NCI-H187 (cell line): ENCODE measurements at regions not wholly inside any gene's neighbourhood (a gene's known extent, or its start where the extent isn't known, plus 50 kb on each side); places are given as distances from the start of the nearest gene placed in this dataset.
"Not testable (repeated sequence)": the region's sequence is repeated elsewhere in the genome, so short reads cannot be mapped to it uniquely, and the experiment has no call there.

Experiments
- DNase-seq, 2 experiments: peaks; one replicate each; lab custom pipeline; 2025; lab: John Stamatoyannopoulos, UW

- DNase-seq: not testable (repeated sequence)
These were observed 599.3 kb upstream of the B3GAT1 start for GRCh38 chr11:135011313-135011712.

DNA sequence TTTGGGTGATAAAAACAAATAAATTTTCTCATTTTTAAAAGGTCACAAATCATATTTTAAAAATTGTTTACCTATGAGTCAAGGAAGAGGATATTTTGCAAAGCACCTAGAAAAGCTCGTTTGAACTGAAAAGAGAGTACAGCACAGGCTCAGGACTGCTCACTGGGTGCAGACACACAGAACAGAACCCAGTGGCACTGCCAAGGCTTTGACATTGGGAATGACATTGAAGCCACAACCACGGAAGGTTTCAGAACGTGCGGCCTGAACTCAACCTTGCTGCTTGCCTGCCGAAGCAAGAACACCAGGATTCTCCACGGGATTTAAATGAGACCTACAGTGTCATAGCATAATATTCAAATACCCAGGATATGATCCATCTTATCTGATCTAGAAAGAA lies 597.1 kb upstream of the B3GAT1 start:
- DNase-seq: no peak

GRCh38 chr11:135008412-135008811 lies 596.4 kb upstream of the B3GAT1 start:
- no peak for DNase-seq

DNA sequence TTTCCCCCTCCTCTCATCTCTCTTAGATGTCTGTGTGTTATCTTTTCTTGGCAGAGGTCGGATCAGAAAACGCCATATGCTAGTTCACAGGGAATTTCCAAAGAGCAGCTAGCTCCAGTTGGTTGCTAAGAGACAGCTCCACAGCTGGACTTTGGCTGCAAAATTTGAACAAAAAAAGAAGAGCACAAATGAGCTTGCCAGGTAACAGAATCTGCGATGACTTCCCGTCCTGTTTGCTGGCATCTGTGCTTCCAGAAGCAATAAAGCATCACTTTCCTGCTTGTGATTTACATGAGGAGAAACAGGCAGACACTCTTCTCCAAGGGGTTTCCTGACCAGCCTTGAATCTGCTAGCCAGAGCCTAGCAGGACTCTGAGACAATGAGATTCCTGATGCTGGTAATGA lies 596.0 kb upstream of the B3GAT1 start:
- no peak for DNase-seq

- no peak for DNase-seq
These were observed 594.8 kb upstream of the B3GAT1 start for GRCh38 chr11:135006800-135007199.

DNA sequence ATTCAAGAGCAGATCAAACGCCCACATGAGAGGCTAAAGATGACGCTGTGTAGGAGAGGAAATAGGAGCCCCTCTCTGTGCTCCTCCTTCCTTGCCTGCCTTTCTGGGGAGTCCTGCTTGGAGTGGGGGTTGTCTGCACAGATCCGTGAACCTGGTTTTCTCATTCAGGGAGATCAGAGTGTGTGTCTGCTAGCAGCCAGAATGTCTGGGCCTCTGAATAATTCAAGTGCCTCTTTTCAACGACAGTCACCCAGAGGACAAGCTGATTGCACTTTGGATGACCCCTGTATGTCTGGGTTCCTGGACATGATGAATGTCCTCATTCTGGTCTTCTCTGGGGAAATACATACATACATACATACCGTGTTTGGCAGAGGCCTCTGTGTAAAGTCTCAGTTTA lies 592.5 kb upstream of the B3GAT1 start:
- no peak for DNase-seq

GRCh38 chr11:135002236-135002635 lies 590.2 kb upstream of the B3GAT1 start:
- peak in 1 of 2 experiments; percentile 27 for DNase-seq

DNA sequence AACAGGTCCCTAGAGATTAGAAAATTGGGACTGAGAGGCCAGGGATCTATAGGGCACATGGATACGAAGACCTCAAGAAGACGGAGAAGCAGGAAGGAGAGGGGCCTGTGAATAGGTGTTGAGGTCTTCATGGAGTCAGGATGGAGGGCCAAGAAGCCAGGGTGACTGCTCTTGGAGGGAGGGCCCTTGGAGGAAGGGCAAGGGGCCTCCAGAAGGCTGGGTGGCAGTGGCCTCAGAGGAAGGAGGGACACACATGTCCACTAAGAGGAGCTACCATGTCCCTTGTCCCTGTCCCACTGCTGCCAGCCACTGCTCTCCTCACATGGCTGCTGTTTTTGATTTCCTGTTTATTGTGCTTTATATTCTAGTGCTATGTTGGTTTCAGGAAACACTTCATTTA lies 589.5 kb upstream of the B3GAT1 start:
- DNase-seq: no peak

- DNase-seq: not testable (repeated sequence)
These were observed 589.0 kb upstream of the B3GAT1 start for GRCh38 chr11:135001065-135001464.

GRCh38 chr11:134999590-134999989 lies 587.5 kb upstream of the B3GAT1 start:
- no peak for DNase-seq

GRCh38 chr11:134997652-134998320 lies 585.7 kb upstream of the B3GAT1 start:
- no peak for DNase-seq

DNA sequence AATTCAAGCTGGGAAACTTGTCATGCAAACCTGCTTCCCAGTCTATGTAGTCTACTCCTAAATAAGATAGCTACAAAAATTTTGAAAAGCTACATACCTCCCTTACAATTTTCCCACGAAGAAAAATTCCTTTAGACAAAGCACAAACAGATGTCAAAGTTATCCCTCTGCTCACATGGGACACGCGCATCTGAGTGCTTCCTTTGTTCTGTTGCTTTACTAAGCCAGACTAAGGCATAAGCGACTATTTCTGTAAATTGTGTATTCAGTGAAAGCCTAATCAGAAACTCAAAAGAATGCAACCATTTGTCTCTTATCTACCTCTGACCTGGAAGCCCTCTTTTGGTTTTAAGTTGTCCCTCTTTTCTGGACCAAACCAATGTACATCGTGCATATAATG lies 583.7 kb upstream of the B3GAT1 start:
- no peak for DNase-seq

DNA sequence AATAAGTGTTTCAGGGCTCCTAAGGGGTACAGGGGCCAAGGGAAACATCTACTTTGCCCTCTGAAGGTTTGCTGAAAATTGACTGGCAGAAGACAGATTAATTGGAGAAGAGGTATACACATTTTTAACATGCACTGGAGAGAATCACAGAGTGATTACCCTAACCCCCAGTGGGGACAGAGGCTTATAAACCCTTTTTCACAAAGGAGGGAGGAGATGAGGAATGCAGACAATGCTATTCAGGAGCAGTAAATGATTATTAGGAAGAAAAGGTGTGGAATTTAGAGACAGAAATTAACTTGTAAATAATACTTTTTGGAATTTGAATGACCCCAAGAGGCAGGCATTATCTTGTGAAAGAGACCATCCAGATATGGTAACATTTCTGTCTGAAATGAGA lies 582.4 kb upstream of the B3GAT1 start:
- no peak for DNase-seq

- DNase-seq: no peak
These were observed 581.7 kb upstream of the B3GAT1 start for GRCh38 chr11:134993691-134994243.

GRCh38 chr11:134992981-134993380 lies 580.9 kb upstream of the B3GAT1 start:
- no peak for DNase-seq

DNA sequence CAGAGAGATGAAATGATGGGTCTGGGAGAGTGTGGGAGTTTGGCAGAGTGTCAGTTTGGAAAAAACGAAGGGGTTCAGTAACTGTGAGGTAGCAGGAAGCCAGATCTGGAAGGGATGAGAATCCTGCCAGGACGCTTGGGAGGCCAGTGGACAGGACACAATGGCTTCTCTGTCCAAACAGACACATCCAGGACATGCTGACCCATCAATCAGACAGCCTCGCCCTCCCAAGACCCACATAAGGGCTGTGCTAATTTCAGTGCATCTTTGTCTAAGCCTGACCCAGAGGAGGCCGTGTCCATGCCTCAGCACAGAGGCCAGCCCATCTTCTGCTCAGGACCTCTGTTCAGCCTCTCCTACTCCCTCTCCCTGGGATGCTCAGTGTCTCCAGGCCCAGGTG lies 576.5 kb upstream of the B3GAT1 start:
- no peak for DNase-seq

DNA sequence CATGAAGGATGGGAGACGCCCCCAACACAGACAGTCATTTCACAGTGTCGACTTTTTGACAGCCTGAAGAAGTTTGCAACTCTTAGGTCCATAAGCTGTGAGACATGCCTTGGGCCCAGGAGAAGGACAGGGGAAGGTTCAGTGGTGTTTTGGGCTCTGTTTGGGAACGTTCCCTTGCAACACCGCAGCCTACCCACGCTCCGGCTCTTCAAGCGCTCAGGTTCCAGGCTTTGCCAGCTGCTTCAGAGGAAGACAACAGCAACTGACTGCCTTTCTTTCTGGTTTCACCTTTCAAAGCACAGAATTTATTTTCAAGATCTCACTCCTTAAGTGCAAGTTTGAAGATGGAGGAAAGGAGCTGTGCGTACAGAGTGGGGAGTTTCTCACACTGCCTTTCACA lies 575.8 kb upstream of the B3GAT1 start:
- DNase-seq: no peak

DNA sequence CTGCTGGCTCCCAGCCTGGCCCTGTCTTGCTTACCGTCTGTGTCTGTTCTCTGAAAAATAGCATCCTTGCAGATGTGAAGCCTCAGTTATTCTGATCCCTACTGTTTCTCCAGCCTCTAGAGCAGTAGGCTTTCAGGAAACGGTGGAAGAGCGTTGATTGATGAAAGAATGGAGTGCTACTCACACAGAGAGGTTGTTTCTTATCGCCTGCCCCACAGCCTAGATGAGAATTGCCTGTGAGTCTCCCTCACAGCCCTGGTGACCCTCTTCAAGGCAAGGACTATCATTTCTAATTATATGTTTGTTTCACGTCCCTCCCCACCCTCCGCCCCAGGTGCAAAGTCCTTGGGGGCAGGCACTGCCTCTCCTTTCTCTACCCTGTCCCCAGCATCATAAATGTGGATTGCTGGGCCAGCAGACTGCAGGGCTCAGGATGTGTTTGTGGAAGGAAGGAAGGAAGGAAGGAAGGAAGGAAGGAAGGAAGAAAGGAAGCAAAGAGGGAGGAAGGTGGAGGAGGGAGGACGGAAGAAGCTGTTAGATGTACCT lies 575.3 kb upstream of the B3GAT1 start:
- DNase-seq: no peak

DNA sequence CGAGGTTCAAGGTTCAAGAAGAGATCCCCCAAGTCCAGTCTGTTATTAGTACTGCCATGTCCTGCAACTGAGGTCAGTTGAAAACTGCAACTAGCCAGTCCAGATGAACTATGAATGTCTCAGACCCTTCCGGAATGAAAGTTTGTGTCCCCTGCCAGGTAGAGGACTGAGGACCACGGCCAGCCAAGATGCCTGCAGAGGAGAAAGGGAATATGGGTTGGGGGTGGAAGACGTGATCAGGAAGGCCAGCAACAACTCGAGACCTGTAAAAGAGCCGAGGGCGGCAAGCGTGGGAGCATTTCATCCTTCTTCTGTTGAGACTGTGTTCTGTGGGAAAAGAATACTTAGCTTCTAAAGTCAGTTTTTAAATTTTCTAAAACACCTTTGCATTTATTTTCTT lies 572.4 kb upstream of the B3GAT1 start:
- DNase-seq: no peak

- DNase-seq: not testable (repeated sequence)
These were observed 570.4 kb upstream of the B3GAT1 start for GRCh38 chr11:134982432-134982831.

DNA sequence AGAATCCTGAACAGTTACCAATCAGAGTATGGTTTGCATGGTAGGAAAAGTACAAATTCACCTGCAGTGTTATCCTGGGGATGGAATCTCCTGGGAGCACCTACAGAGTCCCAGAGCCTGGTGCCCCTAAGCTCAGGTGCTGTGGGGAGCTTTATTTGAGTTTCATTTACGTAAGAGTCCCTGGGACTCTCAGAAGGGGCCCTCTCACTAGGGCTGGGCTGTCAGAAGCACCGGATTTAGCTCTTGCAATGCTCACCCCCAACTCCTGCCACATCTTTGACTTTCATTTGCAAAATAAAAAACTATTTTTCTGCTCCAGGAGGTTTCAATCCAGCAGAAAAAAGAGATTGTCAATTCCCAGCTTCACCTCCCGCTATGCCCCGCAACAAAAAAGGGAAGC lies 569.8 kb upstream of the B3GAT1 start:
- DNase-seq: no peak

DNA sequence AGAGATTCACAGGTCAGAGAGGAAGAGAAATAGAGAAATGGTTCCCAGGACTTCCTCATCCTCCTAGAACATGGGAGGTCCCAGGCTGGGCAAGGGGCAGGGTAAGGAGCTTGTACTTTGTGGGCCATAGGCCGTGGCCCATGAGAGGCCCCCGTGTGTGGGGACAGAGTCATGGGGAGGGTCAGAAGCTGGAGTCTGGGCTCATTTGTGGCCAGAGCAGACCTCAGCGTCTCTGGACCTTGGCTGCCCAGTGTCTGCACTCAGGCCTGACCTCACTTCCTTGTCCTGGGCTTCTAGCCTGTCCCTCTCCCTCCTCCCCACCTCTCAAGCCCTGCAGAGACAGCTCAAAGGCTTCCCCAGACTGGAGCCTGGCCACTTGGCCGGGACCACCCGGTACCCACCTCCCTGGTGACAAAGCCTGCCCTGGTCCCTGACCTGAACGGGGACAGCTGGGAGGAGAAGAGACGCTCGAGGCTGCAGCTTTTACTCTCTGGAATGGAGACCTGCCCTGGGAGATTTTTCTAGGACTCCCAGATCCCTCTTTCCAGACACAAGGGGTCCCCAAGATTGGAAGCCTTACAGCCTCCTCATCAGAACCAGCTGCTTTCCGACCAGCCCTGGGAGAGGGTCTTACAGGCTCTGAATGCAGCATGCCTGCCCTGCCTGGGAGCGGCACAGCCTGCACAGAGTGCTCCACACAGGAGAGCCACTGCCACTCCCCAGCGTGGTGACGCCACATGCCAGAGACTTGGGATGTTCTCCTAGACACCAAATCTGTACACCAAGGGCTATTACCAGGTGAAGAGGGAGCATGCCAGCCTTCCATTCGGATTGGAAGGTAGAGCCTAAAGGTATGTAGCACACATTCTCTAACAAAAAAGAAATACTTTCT lies 569.0 kb upstream of the B3GAT1 start:
- no peak for DNase-seq

DNA sequence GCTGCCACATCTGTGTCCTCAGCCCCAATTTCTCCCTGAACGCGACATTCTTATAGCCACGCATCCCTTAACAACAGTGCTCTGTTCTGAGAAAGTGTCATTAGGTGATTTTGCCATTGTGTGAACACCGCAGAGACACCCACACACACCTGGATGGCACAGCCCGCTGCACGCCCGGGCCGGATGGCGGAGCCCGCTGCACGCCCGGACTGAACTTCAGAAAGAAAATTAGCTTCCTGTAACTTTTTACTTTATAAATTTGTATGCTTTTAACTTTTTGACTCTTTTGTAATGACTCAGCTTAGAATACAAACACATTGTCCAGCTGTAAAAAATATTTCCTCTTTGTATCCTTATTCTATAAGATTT lies 567.0 kb upstream of the B3GAT1 start:
- DNase-seq: not testable (repeated sequence)
